HCT116 (cell line): ENCODE measurements at regions not wholly inside any gene's neighbourhood (a gene's known extent, or its start where the extent isn't known, plus 50 kb on each side); places are given as distances from the start of the nearest gene placed in this dataset.

ENCODE experiments used
- ATAC-seq: fragments of 200-7000 bp; cut with Tn5 transposase; 2 replicates; pipeline ENCODE4 v1.9.1; 2020; ENCODE audit warnings: mild to moderate bottlenecking, moderate library complexity
- BruUV-seq: library from RNA; stranded (reverse); fragments of 400-500 nt; replicated peaks from 2 replicates; lab custom pipeline; 2021; lab: Mats Ljungman, UMichigan
- CTCF ChIA-PET: fragments of 300-600 bp; sonication (Branson Sonifier 250); formaldehyde crosslinking; loops from one replicate; lab custom pipeline; 2021; ENCODE audit warnings: antibody characterized with exemption; lab: Charles Lee
- POLR2A ChIA-PET: fragments of 300-600, 350-600 bp; sonication (Branson Sonifier 250); formaldehyde crosslinking; loops from one replicate; lab custom pipeline; 2021; ENCODE audit warnings: antibody characterized with exemption; lab: Charles Lee
- RAD21 ChIA-PET, 2 experiments: fragments of 300-600 bp; sonication (Branson Sonifier 250); formaldehyde crosslinking; loops; one replicate each; lab custom pipeline; 2023; ENCODE audit warnings: low total read pairs in 2 of 2; ENCODE audit not compliant: uncharacterized antibody in 2 of 2, unreplicated experiment in 2 of 2, low non-redundant PET in 1 of 2; lab: Charles Lee
- DNase-seq: peaks from one replicate; pipeline ENCODE4 v3.0.0-alpha.2; 2010; ENCODE audit warnings: low read depth, low spot score
- H2AFZ ChIP-seq: fragments of 200-600 bp; shearing (Covaris generic), sonication (generic); 2 replicates; pipeline ENCODE4 v1.6.1; 2017; ENCODE audit warnings: low read depth, mixed run types, mixed read lengths, antibody characterized with exemption, low read length; ENCODE audit not compliant: poor library complexity, severe bottlenecking
- H3K27ac ChIP-seq: 2 replicates; pipeline ENCODE4 v1.5.1; 2012; ENCODE audit warnings: low read depth, low read length
- H3K27me3 ChIP-seq: fragments of 200-600 bp; sonication (generic); 2 replicates; pipeline ENCODE4 v1.6.1; 2016; ENCODE audit warnings: mixed run types, low read length, mixed read lengths; ENCODE audit not compliant: insufficient read depth
- H3K36me3 ChIP-seq, 2 experiments: fragments of 200-500 bp in 1 of 2; fragments of 200-600 bp in 1 of 2; sonication (Bioruptor generic) in 1 of 2; sonication (generic) in 1 of 2; 2 replicates each; pipeline versions ENCODE4 v1.5.1 to v1.6.1; 2014 to 2016; ENCODE audit warnings: low read length in 2 of 2, inconsistent platforms in 1 of 2, mixed read lengths in 1 of 2, mixed run types in 1 of 2; ENCODE audit not compliant: insufficient read depth in 2 of 2, control insufficient read depth in 1 of 2
- H3K4me1 ChIP-seq, 2 experiments: fragments of 200-600 bp in 1 of 2; sonication (generic) in 1 of 2; 2 replicates each; pipeline versions ENCODE4 v1.5.1 to v1.6.1; 2012 to 2017; ENCODE audit warnings: low read length in 2 of 2, inconsistent platforms in 1 of 2, mild to moderate bottlenecking in 1 of 2, mixed read lengths in 1 of 2, mixed run types in 1 of 2, moderate library complexity in 1 of 2; ENCODE audit not compliant: insufficient read depth in 2 of 2, control insufficient read depth in 1 of 2
- H3K4me2 ChIP-seq: fragments of 200-600 bp; sonication (generic); 2 replicates; pipeline ENCODE4 v1.6.1; 2017; ENCODE audit warnings: mixed run types, low read length, mixed read lengths
- H3K4me3 ChIP-seq, 2 experiments: fragments of 200-600 bp in 1 of 2; sonication (generic) in 1 of 2; replicated peaks in 1 of 2; 2 replicates each; pipeline ENCODE4 v1.5.1; 2011 to 2016; ENCODE audit warnings: low read length in 2 of 2, control low read depth in 1 of 2, low read depth in 1 of 2, mild to moderate bottlenecking in 1 of 2, mixed read lengths in 1 of 2, mixed run types in 1 of 2
- H3K79me2 ChIP-seq: fragments of 200-600 bp; sonication (generic); 2 replicates; pipeline ENCODE4 v1.6.1; 2017; ENCODE audit warnings: mild to moderate bottlenecking, mixed run types, low read length, moderate library complexity, mixed read lengths; ENCODE audit not compliant: insufficient read depth
- H3K9ac ChIP-seq: fragments of 200-600 bp; sonication (generic); 2 replicates; pipeline ENCODE4 v1.6.1; 2016; ENCODE audit warnings: low read length, mixed read lengths
- H3K9me2 ChIP-seq: fragments of 200-600 bp; sonication (generic), shearing (Covaris generic); 2 replicates; pipeline ENCODE4 v1.6.1; 2017; ENCODE audit warnings: mixed run types, mild to moderate bottlenecking, moderate library complexity; ENCODE audit not compliant: insufficient read depth
- H3K9me3 ChIP-seq, 2 experiments: fragments of 200-500 bp in 1 of 2; fragments of 200-600 bp in 1 of 2; sonication (Bioruptor generic) in 1 of 2; sonication (generic) in 1 of 2; 2 replicates each; pipeline ENCODE4 v1.6.1; 2014 to 2017; ENCODE audit warnings: low read length in 2 of 2, mixed read lengths in 2 of 2, inconsistent platforms in 1 of 2, low read depth in 1 of 2, mild to moderate bottlenecking in 1 of 2, mixed run types in 1 of 2, moderate library complexity in 1 of 2; ENCODE audit not compliant: control insufficient read depth in 1 of 2, insufficient read depth in 1 of 2
- H4K20me1 ChIP-seq: fragments of 200-600 bp; sonication (generic), shearing (Covaris generic); 2 replicates; pipeline ENCODE4 v1.6.1; 2017; ENCODE audit warnings: mixed run types, mild to moderate bottlenecking, moderate library complexity; ENCODE audit not compliant: insufficient read depth
- CBX3 ChIP-seq: IDR thresholded peaks from 2 replicates; pipeline ENCODE4 v1.6.1; 2012; ENCODE audit warnings: low read depth
- CEBPB ChIP-seq: IDR thresholded peaks from 2 replicates; pipeline ENCODE4 v1.6.1; 2012; ENCODE audit warnings: low read depth
- CTCF ChIP-seq, 3 experiments: fragments of 200-600 bp in 1 of 3; sonication (generic) in 1 of 3; IDR thresholded peaks in 2 of 3; conservative IDR thresholded peaks in 1 of 3; 2 replicates each; pipeline ENCODE4 v1.5.1; 2012 to 2017; ENCODE audit warnings: low read depth in 2 of 3, low read length in 2 of 3, antibody characterized with exemption in 1 of 3, borderline replicate concordance in 1 of 3, control low read depth in 1 of 3, mild to moderate bottlenecking in 1 of 3, mixed read lengths in 1 of 3, mixed run types in 1 of 3, moderate library complexity in 1 of 3; ENCODE audit not compliant: insufficient read depth in 1 of 3
- EGR1 ChIP-seq: IDR thresholded peaks from 2 replicates; pipeline ENCODE4 v1.6.1; 2012; ENCODE audit warnings: low read depth
- EZH2 ChIP-seq: fragments of 200-600 bp; sonication (generic); IDR thresholded peaks from 2 replicates; pipeline ENCODE4 v1.6.1; 2017; ENCODE audit warnings: antibody characterized with exemption, mixed run types
- EZH2phosphoT487 ChIP-seq: fragments of 200-600 bp; IDR thresholded peaks from 2 replicates; pipeline ENCODE4 v1.6.1; 2018; ENCODE audit warnings: antibody characterized with exemption, borderline replicate concordance
- FOSL1 ChIP-seq: IDR thresholded peaks from 2 replicates; pipeline ENCODE4 v1.6.1; 2012; ENCODE audit warnings: low read depth
- JUND ChIP-seq: IDR thresholded peaks from 2 replicates; pipeline ENCODE4 v1.6.1; 2012
- POLR2A ChIP-seq: IDR thresholded peaks from 2 replicates; pipeline ENCODE4 v1.7.0; 2011; ENCODE audit warnings: borderline replicate concordance; ENCODE audit not compliant: insufficient read depth, insufficient read length; ENCODE audit errors: extremely low read depth
- POLR2AphosphoS5 ChIP-seq: IDR thresholded peaks from 2 replicates; pipeline ENCODE4 v1.6.1; 2011; ENCODE audit warnings: mild to moderate bottlenecking, low read depth, low read length, moderate library complexity
- REST ChIP-seq: IDR thresholded peaks from 2 replicates; pipeline ENCODE4 v1.6.1; 2012; ENCODE audit warnings: low read depth
- SIN3A ChIP-seq: IDR thresholded peaks from 2 replicates; pipeline ENCODE4 v1.6.1; 2012; ENCODE audit warnings: low read depth
- SP1 ChIP-seq: IDR thresholded peaks from 2 replicates; pipeline ENCODE4 v1.6.1; 2012; ENCODE audit warnings: low read depth
- SRF ChIP-seq: IDR thresholded peaks from 2 replicates; pipeline ENCODE4 v1.6.1; 2012; ENCODE audit warnings: low read depth
- YY1 ChIP-seq: IDR thresholded peaks from 2 replicates; pipeline ENCODE4 v1.6.1; 2011; ENCODE audit warnings: low read length, low read depth, moderate library complexity, mild to moderate bottlenecking; ENCODE audit not compliant: insufficient replicate concordance; ENCODE audit errors: extremely low read depth
- ZFX ChIP-seq: fragments of 450-650 bp; IDR thresholded peaks from 2 replicates; pipeline ENCODE4 v1.6.1; 2017
- ZNF274 ChIP-seq: fragments of 200-500 bp; sonication (Bioruptor generic); IDR thresholded peaks from 2 replicates; pipeline ENCODE4 v1.6.1; 2014; ENCODE audit warnings: mild to moderate bottlenecking, low read depth, low read length, inconsistent platforms
- intact Hi-C: fragments of 100-400 bp; cut with micrococcal nuclease; formaldehyde crosslinking; loops from 2 replicates; pipeline ENCODE4 v1.10.0; 2022
- TF ChIP-seq, protein P1 (sequence below): IDR thresholded peaks from 2 replicates; pipeline ENCODE4 v1.6.1; 2011; ENCODE audit warnings: mild to moderate bottlenecking, low read length, moderate library complexity; ENCODE audit not compliant: insufficient replicate concordance; ENCODE audit errors: extremely low read depth

DNA sequence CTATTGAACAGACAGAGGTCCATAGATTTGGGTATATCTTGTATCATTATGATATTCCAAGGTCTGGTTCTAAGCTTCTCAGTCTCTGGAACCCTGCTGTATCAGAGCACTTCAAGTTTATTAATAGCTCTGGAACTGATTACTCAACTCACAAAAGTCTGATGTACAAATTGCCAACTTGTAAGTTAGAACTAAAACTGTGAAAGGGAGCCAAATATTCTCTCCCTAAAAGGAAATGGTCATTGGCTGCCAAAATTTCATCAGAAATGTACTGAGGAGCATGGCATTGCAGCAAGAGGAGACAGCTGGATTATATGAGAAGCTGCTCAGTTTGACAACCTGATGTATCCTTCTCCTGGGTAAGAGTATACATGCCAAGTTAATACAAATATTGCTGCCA lies 828.8 kb upstream of the SEL1L start:
- RAD21 ChIA-PET, result no interaction called here

GRCh38 chr14:82365471-82365870 lies 831.8 kb upstream of the SEL1L start:
- Histone ChIP-seq H3K79me2 (no peaks in the 10 kb centered on the region), H3K9me3 (peaks cover 11 to 26% of the 10 kb centered on the region in 2 experiments; a peak in 2 of 4 replicates), H3K36me3 (no peaks in the 10 kb centered on the region), H2AFZ (no peak overlapping the region), H3K9me2 (no peaks in the 10 kb centered on the region), H4K20me1 (no peaks in the 10 kb centered on the region), H3K27me3 (no peaks in the 10 kb centered on the region), H3K27ac (no peak overlapping the region), H3K9ac (no peak overlapping the region), H3K4me3 (no peak overlapping the region), H3K4me1 (no peaks in the 10 kb centered on the region), H3K4me2 (no peak overlapping the region)
- ATAC-seq, result no peak
- RAD21 ChIA-PET, result no interaction called here
- BruUV-seq, result no TSS peak
- intact Hi-C loops, result no loop called here
- TF ChIP-seq CEBPB, result no peak
- TF ChIP-seq ZFX, result no peak
- TF ChIP-seq CTCF (IDR thresholded peaks at IDR 0.05 in 2 of 3, conservative IDR thresholded peaks at IDR 0.05 in 1 of 3; ENCODE audit: borderline replicate concordance in 1 of 3, insufficient read depth in 1 of 3, low read depth in 2 of 3, low read length in 2 of 3), result no peak
- no peak for TF ChIP-seq REST
- no peak for TF ChIP-seq YY1
- no peak for TF ChIP-seq EGR1
- TF ChIP-seq POLR2A, result no peak
- no peak for DNase-seq
- POLR2A ChIA-PET, result no interaction called here
- CTCF ChIA-PET, result no interaction called here

More for the DNA sequence above, 828.8 kb upstream of the SEL1L start:
- Histone ChIP-seq H3K27me3 (no peaks in the 10 kb centered on the region), H4K20me1 (no peaks in the 10 kb centered on the region), H3K27ac (no peak overlapping the region), H2AFZ (no peak overlapping the region), H3K4me2 (no peak overlapping the region), H3K4me3 (no peak overlapping the region), H3K4me1 (no peaks in the 10 kb centered on the region), H3K9ac (no peak overlapping the region), H3K36me3 (no peaks in the 10 kb centered on the region), H3K9me2 (no peaks in the 10 kb centered on the region), H3K79me2 (no peaks in the 10 kb centered on the region)
- ATAC-seq, result no peak
- ChIA-PET CTCF (no interaction called here), POLR2A (no interaction called here)
- DNase-seq, result no peak
- BruUV-seq, result no TSS peak
- TF ChIP-seq SP1 (no peak), FOSL1 (no peak), JUND (no peak), SIN3A (no peak), ZNF274 (no peak), EZH2 (no peak), CBX3 (no peak), EZH2phosphoT487 (no peak), SRF (no peak), POLR2AphosphoS5 (no peak)
- TF ChIP-seq, protein P1, sequence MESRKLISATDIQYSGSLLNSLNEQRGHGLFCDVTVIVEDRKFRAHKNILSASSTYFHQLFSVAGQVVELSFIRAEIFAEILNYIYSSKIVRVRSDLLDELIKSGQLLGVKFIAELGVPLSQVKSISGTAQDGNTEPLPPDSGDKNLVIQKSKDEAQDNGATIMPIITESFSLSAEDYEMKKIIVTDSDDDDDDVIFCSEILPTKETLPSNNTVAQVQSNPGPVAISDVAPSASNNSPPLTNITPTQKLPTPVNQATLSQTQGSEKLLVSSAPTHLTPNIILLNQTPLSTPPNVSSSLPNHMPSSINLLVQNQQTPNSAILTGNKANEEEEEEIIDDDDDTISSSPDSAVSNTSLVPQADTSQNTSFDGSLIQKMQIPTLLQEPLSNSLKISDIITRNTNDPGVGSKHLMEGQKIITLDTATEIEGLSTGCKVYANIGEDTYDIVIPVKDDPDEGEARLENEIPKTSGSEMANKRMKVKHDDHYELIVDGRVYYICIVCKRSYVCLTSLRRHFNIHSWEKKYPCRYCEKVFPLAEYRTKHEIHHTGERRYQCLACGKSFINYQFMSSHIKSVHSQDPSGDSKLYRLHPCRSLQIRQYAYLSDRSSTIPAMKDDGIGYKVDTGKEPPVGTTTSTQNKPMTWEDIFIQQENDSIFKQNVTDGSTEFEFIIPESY, result no peak
- TF ChIP-seq, all 23 proteins: peak for 0
- peaks cover 17 to 35% of the 10 kb centered on the region in 2 experiments; a peak in 2 of 4 replicates for H3K9me3 ChIP-seq
- intact Hi-C loops, result no loop called here
